ENCODE measurements at regions not wholly inside any gene's neighbourhood (a gene's known extent, or its start where the extent isn't known, plus 50 kb on each side); places are given as distances from the start of the nearest gene placed in this dataset.

DNA sequence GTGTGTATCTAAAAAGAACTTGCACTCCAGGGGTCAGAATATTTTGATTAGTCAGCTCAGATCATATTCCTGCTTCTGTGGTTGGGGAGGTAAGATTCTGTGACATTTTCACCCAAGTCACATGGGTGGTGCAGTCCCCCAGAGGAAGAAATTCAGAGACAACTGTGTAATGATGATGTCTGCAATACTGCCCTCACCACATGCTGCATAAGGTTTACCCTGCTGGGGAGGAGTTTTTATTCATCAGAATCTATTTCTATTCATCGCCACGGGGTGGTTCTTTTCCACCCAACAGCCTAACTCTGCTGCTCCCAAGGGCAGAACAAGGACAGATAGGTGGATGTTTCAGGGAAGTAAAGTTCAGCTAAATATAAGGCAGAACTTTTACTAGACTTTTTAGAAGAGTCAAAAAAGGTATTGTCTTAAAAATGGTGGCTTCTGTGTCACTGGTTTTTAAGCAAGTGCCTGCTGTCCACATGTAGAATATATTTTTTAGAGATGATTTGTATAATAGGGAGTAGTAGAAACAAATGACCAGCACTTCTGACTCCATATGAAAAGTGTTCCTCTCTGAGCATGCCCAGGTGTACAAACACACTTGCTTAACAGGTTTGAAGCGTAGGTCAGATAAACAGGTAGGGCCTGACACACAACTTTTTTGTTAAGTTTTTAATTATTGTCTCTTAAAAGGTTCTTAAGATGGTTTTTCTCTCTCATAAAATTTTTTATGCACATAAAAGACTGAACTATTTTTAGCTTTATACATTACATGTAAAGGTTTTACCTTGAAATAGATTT lies 352.7 kb downstream of the LRRC70 start:
- TF ChIP-seq, protein P1, sequence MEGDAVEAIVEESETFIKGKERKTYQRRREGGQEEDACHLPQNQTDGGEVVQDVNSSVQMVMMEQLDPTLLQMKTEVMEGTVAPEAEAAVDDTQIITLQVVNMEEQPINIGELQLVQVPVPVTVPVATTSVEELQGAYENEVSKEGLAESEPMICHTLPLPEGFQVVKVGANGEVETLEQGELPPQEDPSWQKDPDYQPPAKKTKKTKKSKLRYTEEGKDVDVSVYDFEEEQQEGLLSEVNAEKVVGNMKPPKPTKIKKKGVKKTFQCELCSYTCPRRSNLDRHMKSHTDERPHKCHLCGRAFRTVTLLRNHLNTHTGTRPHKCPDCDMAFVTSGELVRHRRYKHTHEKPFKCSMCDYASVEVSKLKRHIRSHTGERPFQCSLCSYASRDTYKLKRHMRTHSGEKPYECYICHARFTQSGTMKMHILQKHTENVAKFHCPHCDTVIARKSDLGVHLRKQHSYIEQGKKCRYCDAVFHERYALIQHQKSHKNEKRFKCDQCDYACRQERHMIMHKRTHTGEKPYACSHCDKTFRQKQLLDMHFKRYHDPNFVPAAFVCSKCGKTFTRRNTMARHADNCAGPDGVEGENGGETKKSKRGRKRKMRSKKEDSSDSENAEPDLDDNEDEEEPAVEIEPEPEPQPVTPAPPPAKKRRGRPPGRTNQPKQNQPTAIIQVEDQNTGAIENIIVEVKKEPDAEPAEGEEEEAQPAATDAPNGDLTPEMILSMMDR (IDR thresholded peaks at IDR 0.05; ENCODE audit: poor library complexity, severe bottlenecking) = no peak
- no peak for TF ChIP-seq EZH2 (IDR thresholded peaks at IDR 0.05; ENCODE audit: borderline replicate concordance, insufficient read depth, low read length, poor library complexity, severe bottlenecking)
- TF ChIP-seq, protein P2, sequence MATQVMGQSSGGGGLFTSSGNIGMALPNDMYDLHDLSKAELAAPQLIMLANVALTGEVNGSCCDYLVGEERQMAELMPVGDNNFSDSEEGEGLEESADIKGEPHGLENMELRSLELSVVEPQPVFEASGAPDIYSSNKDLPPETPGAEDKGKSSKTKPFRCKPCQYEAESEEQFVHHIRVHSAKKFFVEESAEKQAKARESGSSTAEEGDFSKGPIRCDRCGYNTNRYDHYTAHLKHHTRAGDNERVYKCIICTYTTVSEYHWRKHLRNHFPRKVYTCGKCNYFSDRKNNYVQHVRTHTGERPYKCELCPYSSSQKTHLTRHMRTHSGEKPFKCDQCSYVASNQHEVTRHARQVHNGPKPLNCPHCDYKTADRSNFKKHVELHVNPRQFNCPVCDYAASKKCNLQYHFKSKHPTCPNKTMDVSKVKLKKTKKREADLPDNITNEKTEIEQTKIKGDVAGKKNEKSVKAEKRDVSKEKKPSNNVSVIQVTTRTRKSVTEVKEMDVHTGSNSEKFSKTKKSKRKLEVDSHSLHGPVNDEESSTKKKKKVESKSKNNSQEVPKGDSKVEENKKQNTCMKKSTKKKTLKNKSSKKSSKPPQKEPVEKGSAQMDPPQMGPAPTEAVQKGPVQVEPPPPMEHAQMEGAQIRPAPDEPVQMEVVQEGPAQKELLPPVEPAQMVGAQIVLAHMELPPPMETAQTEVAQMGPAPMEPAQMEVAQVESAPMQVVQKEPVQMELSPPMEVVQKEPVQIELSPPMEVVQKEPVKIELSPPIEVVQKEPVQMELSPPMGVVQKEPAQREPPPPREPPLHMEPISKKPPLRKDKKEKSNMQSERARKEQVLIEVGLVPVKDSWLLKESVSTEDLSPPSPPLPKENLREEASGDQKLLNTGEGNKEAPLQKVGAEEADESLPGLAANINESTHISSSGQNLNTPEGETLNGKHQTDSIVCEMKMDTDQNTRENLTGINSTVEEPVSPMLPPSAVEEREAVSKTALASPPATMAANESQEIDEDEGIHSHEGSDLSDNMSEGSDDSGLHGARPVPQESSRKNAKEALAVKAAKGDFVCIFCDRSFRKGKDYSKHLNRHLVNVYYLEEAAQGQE (IDR thresholded peaks at IDR 0.05; ENCODE audit: borderline replicate concordance) = no peak
- no peak for TF ChIP-seq POLR2AphosphoS5 (IDR thresholded peaks at IDR 0.05)
- TF ChIP-seq TAF1 (IDR thresholded peaks at IDR 0.05; ENCODE audit: low read depth) = no peak
- no peak for TF ChIP-seq RAD21 (conservative IDR thresholded peaks at IDR 0.05)
- no peak for TF ChIP-seq MXI1 (conservative IDR thresholded peaks at IDR 0.05; ENCODE audit: poor library complexity, severe bottlenecking)
